ENCODE measurements at regions not wholly inside any gene's neighbourhood (a gene's known extent, or its start where the extent isn't known, plus 50 kb on each side); places are given as distances from the start of the nearest gene placed in this dataset.
"Not testable (repeated sequence)": the region's sequence is repeated elsewhere in the genome, so short reads cannot be mapped to it uniquely, and the experiment has no call there.

DNA sequence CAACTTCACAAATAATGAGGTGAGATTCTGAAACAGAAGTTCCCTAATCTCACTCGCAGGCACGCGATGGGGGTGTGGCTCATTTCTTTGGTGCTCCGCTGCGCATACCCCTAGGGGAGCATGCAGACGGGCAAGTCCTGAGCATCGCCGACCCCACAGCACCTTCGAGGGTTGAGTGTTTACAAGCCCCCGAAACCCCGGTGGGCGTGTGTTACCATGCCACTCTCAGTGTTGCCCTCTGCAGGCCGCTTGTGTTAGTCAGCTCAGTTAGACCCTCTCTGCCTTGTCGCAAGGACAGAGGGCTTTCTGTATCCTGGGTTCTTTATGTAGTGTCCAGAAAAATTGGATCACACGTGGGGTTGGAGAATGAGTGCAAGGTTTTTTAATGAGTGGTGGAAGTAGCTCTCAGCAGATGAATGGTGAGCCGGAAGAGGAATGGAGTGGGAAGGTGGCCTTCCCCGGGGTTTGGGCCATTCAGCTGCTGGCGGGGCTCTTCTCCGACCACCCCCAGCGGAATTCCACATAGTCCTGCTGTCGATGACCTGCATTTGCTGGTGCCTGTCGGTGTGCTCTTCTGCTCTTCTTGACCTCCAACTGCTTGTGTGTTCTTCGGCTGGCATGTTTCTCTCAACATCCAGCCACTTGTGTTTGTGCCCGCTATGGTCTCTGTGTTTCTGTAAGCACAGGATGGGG, 191.3 kb downstream of the RPRM start:
- no peak overlapping the region for H3K27ac ChIP-seq
- no peaks in the 10 kb centered on the region for H3K27me3 ChIP-seq (ENCODE audit: insufficient read depth, low read depth)
- H3K4me2 ChIP-seq: no peak overlapping the region
- H3K9me2 ChIP-seq (ENCODE audit: insufficient read depth): no peaks in the 10 kb centered on the region
- BruUV-seq (replicated peaks): no TSS peak
- no peaks in the 10 kb centered on the region for H3F3A ChIP-seq (ENCODE audit: insufficient read depth, low read depth)
- no peak overlapping the region for H2AFZ ChIP-seq
- H3K9me3 ChIP-seq (ENCODE audit: insufficient read depth, low read depth): no peaks in the 10 kb centered on the region
- H3K4me3 ChIP-seq: no peak overlapping the region
- DNase-seq: no peak
- ChIA-PET CTCF (interaction anchor here (0.7 kb wide), 1 partner anchor 1411 kb away, joined by 3 read pairs; no protein-coding TSS in a partner anchor), POLR2A (ENCODE audit: unreplicated experiment) (no interaction called here)
- no peaks in the 10 kb centered on the region for H3K79me2 ChIP-seq (ENCODE audit: low read depth)
- H4K20me1 ChIP-seq (ENCODE audit: insufficient read depth): no peaks in the 10 kb centered on the region
- no peaks in the 10 kb centered on the region for H3K36me3 ChIP-seq (ENCODE audit: low read depth)
- TF ChIP-seq, protein P1, sequence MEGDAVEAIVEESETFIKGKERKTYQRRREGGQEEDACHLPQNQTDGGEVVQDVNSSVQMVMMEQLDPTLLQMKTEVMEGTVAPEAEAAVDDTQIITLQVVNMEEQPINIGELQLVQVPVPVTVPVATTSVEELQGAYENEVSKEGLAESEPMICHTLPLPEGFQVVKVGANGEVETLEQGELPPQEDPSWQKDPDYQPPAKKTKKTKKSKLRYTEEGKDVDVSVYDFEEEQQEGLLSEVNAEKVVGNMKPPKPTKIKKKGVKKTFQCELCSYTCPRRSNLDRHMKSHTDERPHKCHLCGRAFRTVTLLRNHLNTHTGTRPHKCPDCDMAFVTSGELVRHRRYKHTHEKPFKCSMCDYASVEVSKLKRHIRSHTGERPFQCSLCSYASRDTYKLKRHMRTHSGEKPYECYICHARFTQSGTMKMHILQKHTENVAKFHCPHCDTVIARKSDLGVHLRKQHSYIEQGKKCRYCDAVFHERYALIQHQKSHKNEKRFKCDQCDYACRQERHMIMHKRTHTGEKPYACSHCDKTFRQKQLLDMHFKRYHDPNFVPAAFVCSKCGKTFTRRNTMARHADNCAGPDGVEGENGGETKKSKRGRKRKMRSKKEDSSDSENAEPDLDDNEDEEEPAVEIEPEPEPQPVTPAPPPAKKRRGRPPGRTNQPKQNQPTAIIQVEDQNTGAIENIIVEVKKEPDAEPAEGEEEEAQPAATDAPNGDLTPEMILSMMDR (conservative IDR thresholded peaks at IDR 0.05): no peak
- no peak for TF ChIP-seq EZH2 (IDR thresholded peaks at IDR 0.05; ENCODE audit: low read depth)
- intact Hi-C loops (cut with micrococcal nuclease; ENCODE audit: unreplicated experiment): loop anchor here (5.0 kb wide), 1 partner anchor 440 kb away; no protein-coding TSS in a partner anchor
- no peaks in the 10 kb centered on the region for H3K4me1 ChIP-seq (replicated peaks; ENCODE audit: insufficient read depth)

DNA sequence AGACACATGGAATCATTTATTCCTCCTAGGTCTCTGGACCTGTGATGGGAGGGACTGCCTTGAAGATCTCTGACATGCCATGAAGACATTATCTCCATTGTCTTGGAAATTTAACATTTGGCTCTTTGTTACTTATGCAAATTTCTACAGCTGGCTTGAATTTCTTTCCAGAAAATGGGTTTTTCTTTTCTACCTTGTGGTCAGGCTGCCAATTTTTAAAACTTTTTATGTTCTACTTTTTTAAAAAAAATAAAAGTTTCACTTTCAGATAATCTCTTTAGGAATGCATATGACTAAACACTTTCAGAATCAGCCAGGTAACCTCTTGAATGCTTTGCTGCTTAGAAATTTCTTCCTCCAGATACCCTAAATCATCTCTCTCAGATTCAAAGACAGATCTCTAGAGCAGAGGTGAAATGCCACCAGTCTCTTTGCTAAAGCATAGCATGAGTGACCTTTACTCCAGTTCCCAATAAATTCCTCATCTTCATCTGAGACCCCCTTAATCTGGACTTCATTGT, 209.6 kb downstream of the RPRM start:
- no TSS peak for BruUV-seq (replicated peaks)
- H3K36me3 ChIP-seq (ENCODE audit: low read depth): no peaks in the 10 kb centered on the region
- ChIA-PET POLR2A (ENCODE audit: unreplicated experiment) (no interaction called here), CTCF (no interaction called here)
- H3K4me2 ChIP-seq: no peak overlapping the region
- no peak for DNase-seq
- H3K9me3 ChIP-seq (ENCODE audit: insufficient read depth, low read depth): no peaks in the 10 kb centered on the region
- H3K9me2 ChIP-seq (ENCODE audit: insufficient read depth): no peaks in the 10 kb centered on the region
- TF ChIP-seq, protein P1 (conservative IDR thresholded peaks at IDR 0.05): no peak
- no peak for TF ChIP-seq EZH2 (IDR thresholded peaks at IDR 0.05; ENCODE audit: low read depth)
- intact Hi-C loops (cut with micrococcal nuclease; ENCODE audit: unreplicated experiment): no loop called here
- no peaks in the 10 kb centered on the region for H3K27me3 ChIP-seq (ENCODE audit: insufficient read depth, low read depth)
- H4K20me1 ChIP-seq (ENCODE audit: insufficient read depth): no peaks in the 10 kb centered on the region
- no peak overlapping the region for H2AFZ ChIP-seq
- H3K4me3 ChIP-seq: no peak overlapping the region
- no peaks in the 10 kb centered on the region for H3K4me1 ChIP-seq (replicated peaks; ENCODE audit: insufficient read depth)
- no peaks in the 10 kb centered on the region for H3F3A ChIP-seq (ENCODE audit: insufficient read depth, low read depth)
- no peaks in the 10 kb centered on the region for H3K79me2 ChIP-seq (ENCODE audit: low read depth)
- H3K27ac ChIP-seq: no peak overlapping the region

DNA sequence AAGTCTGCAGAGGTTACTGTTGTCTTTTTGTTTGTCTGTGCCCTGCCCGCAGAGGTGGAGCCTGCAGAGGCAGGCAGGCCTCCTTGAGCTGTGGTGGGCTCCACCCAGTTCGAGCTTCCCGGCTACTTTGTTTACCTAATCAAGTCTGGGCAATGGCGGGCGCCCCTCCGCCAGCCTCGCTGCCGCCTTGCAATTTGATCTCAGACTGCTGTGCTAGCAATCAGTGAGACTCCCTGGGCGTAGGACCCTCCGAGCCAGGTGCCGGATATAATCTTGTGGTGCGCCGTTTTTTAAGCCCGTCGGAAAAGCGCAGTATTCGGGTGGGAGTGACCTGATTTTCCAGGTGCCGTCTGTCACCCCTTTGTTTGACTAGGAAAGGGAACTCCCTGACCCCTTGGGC, 221.7 kb downstream of the RPRM start:
- DNase-seq; intact Hi-C loops (cut with micrococcal nuclease; ENCODE audit: unreplicated experiment); H2AFZ ChIP-seq; POLR2A ChIA-PET (ENCODE audit: unreplicated experiment); H3K4me3 ChIP-seq; H3K36me3 ChIP-seq (ENCODE audit: low read depth); H3K27me3 ChIP-seq (ENCODE audit: insufficient read depth, low read depth); H4K20me1 ChIP-seq (ENCODE audit: insufficient read depth); H3K27ac ChIP-seq; CTCF ChIA-PET; H3K79me2 ChIP-seq (ENCODE audit: low read depth); H3F3A ChIP-seq (ENCODE audit: insufficient read depth, low read depth); H3K9me3 ChIP-seq (ENCODE audit: insufficient read depth, low read depth); H3K9me2 ChIP-seq (ENCODE audit: insufficient read depth); H3K4me1 ChIP-seq (replicated peaks; ENCODE audit: insufficient read depth); H3K4me2 ChIP-seq; BruUV-seq (replicated peaks): not testable (repeated sequence)

DNA sequence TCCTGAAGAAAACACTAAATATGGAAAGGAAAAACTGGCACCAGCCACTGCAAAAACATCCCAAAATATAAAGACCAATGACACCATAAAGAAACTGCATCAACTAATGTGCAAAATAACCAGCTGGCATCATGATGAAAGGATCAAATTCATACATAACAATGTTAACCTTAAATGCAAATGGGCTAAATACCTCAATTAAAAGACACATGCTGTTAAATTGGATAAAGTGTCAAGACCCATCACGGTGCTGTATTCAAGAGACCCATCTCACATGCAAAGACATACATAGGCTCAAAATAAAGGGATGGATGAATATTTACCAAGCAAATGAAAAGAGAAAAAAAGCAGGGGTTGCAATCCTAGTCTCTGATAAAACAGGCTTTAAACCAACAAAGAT, 231.9 kb downstream of the RPRM start:
- H3K9me2 ChIP-seq (ENCODE audit: insufficient read depth); H3K4me2 ChIP-seq; H3K79me2 ChIP-seq (ENCODE audit: low read depth); H3K27ac ChIP-seq; intact Hi-C loops (cut with micrococcal nuclease; ENCODE audit: unreplicated experiment); DNase-seq; H4K20me1 ChIP-seq (ENCODE audit: insufficient read depth); CTCF ChIA-PET; H3K4me1 ChIP-seq (replicated peaks; ENCODE audit: insufficient read depth); H3F3A ChIP-seq (ENCODE audit: insufficient read depth, low read depth); H3K27me3 ChIP-seq (ENCODE audit: insufficient read depth, low read depth); BruUV-seq (replicated peaks); H2AFZ ChIP-seq; H3K36me3 ChIP-seq (ENCODE audit: low read depth); H3K9me3 ChIP-seq (ENCODE audit: insufficient read depth, low read depth); POLR2A ChIA-PET (ENCODE audit: unreplicated experiment); H3K4me3 ChIP-seq: not testable (repeated sequence)
